Suprapubic skin (tissue), 3 donors: ENCODE measurements at regions not wholly inside any gene's neighbourhood (a gene's known extent, or its start where the extent isn't known, plus 50 kb on each side); places are given as distances from the start of the nearest gene placed in this dataset.

ENCODE experiments used
- POLR2A ChIP-seq, 2 donors: fragments of 450-650 bp; IDR thresholded peaks; one replicate each; pipeline ENCODE4 v1.6.1; 2017; ENCODE audit warnings: antibody characterized with exemption in 2 of 2, mild to moderate bottlenecking in 2 of 2, moderate library complexity in 2 of 2
- TF ChIP-seq, protein P1 (sequence below), 2 donors: fragments of 200-600 bp in 1 of 2; fragments of 450-650 bp in 1 of 2; sonication (generic) in 1 of 2; IDR thresholded peaks; one replicate each; pipeline ENCODE4 v1.5.1; 2016 to 2019; ENCODE audit warnings: antibody characterized with exemption in 2 of 2, mild to moderate bottlenecking in 1 of 2, moderate library complexity in 1 of 2

DNA sequence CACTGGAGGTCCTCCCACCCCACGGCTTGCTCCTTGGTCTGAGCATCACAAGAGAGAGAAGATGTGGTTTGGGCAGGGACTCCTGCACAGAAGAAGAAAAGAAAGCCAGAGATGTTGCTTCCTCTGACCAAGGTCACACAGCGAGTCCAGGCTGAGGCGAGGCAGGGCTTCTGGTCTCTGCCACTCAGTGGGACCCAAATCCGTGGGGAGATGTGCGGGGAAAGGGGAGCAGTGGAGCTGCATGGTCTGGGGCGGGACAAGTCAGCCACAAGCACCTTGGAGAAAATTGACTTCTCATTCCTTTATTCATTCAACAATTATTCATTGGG, 150.9 kb downstream of the C9orf50 start:
- TF ChIP-seq, protein P1, sequence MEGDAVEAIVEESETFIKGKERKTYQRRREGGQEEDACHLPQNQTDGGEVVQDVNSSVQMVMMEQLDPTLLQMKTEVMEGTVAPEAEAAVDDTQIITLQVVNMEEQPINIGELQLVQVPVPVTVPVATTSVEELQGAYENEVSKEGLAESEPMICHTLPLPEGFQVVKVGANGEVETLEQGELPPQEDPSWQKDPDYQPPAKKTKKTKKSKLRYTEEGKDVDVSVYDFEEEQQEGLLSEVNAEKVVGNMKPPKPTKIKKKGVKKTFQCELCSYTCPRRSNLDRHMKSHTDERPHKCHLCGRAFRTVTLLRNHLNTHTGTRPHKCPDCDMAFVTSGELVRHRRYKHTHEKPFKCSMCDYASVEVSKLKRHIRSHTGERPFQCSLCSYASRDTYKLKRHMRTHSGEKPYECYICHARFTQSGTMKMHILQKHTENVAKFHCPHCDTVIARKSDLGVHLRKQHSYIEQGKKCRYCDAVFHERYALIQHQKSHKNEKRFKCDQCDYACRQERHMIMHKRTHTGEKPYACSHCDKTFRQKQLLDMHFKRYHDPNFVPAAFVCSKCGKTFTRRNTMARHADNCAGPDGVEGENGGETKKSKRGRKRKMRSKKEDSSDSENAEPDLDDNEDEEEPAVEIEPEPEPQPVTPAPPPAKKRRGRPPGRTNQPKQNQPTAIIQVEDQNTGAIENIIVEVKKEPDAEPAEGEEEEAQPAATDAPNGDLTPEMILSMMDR (IDR thresholded peaks at IDR 0.05), result no peak
- TF ChIP-seq POLR2A (IDR thresholded peaks at IDR 0.05), result no peak
